ENCODE measurements at regions not wholly inside any gene's neighbourhood (a gene's known extent, or its start where the extent isn't known, plus 50 kb on each side); places are given as distances from the start of the nearest gene placed in this dataset.

GRCh38 chr17:73720187-73720834, 76.1 kb upstream of the SDK2 start:
- no peak for TF ChIP-seq CTCF (IDR thresholded peaks at IDR 0.05; ENCODE audit: low read depth, low read length, missing control alignments)
- no peak overlapping the region for H3K4me3 ChIP-seq (replicated peaks; ENCODE audit: low read depth, low read length)
- no peak for DNase-seq (ENCODE audit: extremely low read depth, low read depth)

GRCh38 chr17:73722165-73722564, 77.9 kb upstream of the SDK2 start:
- no peak overlapping the region for H3K4me3 ChIP-seq (replicated peaks; ENCODE audit: low read depth, low read length)
- TF ChIP-seq CTCF (IDR thresholded peaks at IDR 0.05; ENCODE audit: low read depth, low read length, missing control alignments), result no peak
- no peak for DNase-seq (ENCODE audit: extremely low read depth, low read depth)

GRCh38 chr17:73723317-73723716, 79.1 kb upstream of the SDK2 start:
- no peak for TF ChIP-seq CTCF (IDR thresholded peaks at IDR 0.05; ENCODE audit: low read depth, low read length, missing control alignments)
- no peak for DNase-seq (ENCODE audit: extremely low read depth, low read depth)
- H3K4me3 ChIP-seq (replicated peaks; ENCODE audit: low read depth, low read length), result no peak overlapping the region

GRCh38 chr17:73724341-73724740, 80.1 kb upstream of the SDK2 start:
- DNase-seq (ENCODE audit: extremely low read depth, low read depth), result no peak
- no peak overlapping the region for H3K4me3 ChIP-seq (replicated peaks; ENCODE audit: low read depth, low read length)
- no peak for TF ChIP-seq CTCF (IDR thresholded peaks at IDR 0.05; ENCODE audit: low read depth, low read length, missing control alignments)

GRCh38 chr17:73724990-73725389, 80.7 kb upstream of the SDK2 start:
- TF ChIP-seq CTCF (IDR thresholded peaks at IDR 0.05; ENCODE audit: low read depth, low read length, missing control alignments), result no peak
- no peak for DNase-seq (ENCODE audit: extremely low read depth, low read depth)
- no peak overlapping the region for H3K4me3 ChIP-seq (replicated peaks; ENCODE audit: low read depth, low read length)

GRCh38 chr17:73725794-73726515, 81.7 kb upstream of the SDK2 start:
- no peak for TF ChIP-seq CTCF (IDR thresholded peaks at IDR 0.05; ENCODE audit: low read depth, low read length, missing control alignments)
- H3K4me3 ChIP-seq (replicated peaks; ENCODE audit: low read depth, low read length), result no peak overlapping the region
- DNase-seq (ENCODE audit: extremely low read depth, low read depth), result no peak
